Right ventricle myocardium superior (tissue), 1 donor: ENCODE measurements at regions not wholly inside any gene's neighbourhood (a gene's known extent, or its start where the extent isn't known, plus 50 kb on each side); places are given as distances from the start of the nearest gene placed in this dataset.
A peak's percentile ranks its signal among the peaks of the same experiment; 100 is the strongest.
"Not testable (repeated sequence)": the region's sequence is repeated elsewhere in the genome, so short reads cannot be mapped to it uniquely, and the experiment has no call there.

Experiments
- ATAC-seq: fragments of 200-7000 bp; cut with Tn5 transposase; one replicate; pipeline ENCODE4 v1.9.1; 2020; ENCODE audit warnings: mild to moderate bottlenecking; ENCODE audit not compliant: poor library complexity
- DNase-seq: peaks from one replicate; pipeline ENCODE4 v3.0.0-alpha.2; 2020
- intact Hi-C: fragments of 100-400 bp; cut with DNase I; formaldehyde crosslinking; loops from one replicate; pipeline ENCODE4 v1.11.2; 2022
- donor health status: DM: no; HTN: yes; CAD: no; lungs with severe emphysema.

GRCh38 chr4:84309191-84309590, 189.9 kb downstream of the NKX6-1 start:
- intact Hi-C loops = no loop called here
- no peak for ATAC-seq
- no peak for DNase-seq

GRCh38 chr4:84298719-84299254, 200.3 kb downstream of the NKX6-1 start:
- intact Hi-C loops, ATAC-seq, DNase-seq: not testable (repeated sequence)

- intact Hi-C loops = no loop called here
- DNase-seq (no peak), ATAC-seq (no peak)
Observed at GRCh38 chr4:84298023-84298718, 200.9 kb downstream of the NKX6-1 start.

GRCh38 chr4:84291969-84292368, 207.1 kb downstream of the NKX6-1 start:
- intact Hi-C loops = no loop called here
- ATAC-seq = no peak
- DNase-seq = no peak

- ATAC-seq (no peak), DNase-seq (no peak)
- intact Hi-C loops = no loop called here
Observed at GRCh38 chr4:84286048-84286447, 213.0 kb downstream of the NKX6-1 start.

GRCh38 chr4:84279678-84280077, 219.4 kb downstream of the NKX6-1 start:
- DNase-seq (no peak), ATAC-seq (no peak)
- intact Hi-C loops = no loop called here

GRCh38 chr4:84277923-84278322, 221.2 kb downstream of the NKX6-1 start:
- DNase-seq (no peak), ATAC-seq (no peak)
- intact Hi-C loops = no loop called here

DNA sequence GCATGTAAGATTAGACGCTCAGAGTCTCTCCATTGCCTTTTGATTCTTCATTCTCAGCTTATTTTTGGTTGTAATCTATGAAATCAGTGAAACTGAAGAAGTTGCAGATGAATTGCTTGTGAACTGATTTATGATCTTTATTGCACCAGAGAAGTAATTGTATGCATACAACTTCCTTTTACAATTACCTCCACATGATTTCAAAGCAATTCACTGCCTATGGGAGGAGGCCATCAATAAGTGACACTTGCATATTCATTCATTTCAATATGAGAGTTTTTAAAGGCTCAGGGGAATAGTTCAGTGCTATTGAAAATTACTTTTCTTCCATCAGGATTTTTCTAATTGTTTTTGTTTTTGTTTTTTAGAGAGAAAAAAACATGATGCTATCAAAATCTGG, 222.3 kb downstream of the NKX6-1 start:
- no peak for DNase-seq
- ATAC-seq = no peak
- intact Hi-C loops = no loop called here

- intact Hi-C loops = no loop called here
- ATAC-seq = no peak
- no peak for DNase-seq
Observed at GRCh38 chr4:84269536-84270044, 229.5 kb downstream of the NKX6-1 start.

- no peak for ATAC-seq
- intact Hi-C loops = no loop called here
- no peak for DNase-seq
Observed at GRCh38 chr4:84264652-84265051, 234.4 kb downstream of the NKX6-1 start.

GRCh38 chr4:84263415-84263814, 235.7 kb downstream of the NKX6-1 start:
- ATAC-seq (no peak), DNase-seq (no peak)
- intact Hi-C loops = no loop called here

GRCh38 chr4:84260495-84260894, 238.6 kb downstream of the NKX6-1 start:
- no peak for DNase-seq
- ATAC-seq = no peak
- intact Hi-C loops = no loop called here

GRCh38 chr4:84258905-84259830, 239.9 kb downstream of the NKX6-1 start:
- no peak for ATAC-seq
- DNase-seq = no peak
- intact Hi-C loops = no loop called here

DNA sequence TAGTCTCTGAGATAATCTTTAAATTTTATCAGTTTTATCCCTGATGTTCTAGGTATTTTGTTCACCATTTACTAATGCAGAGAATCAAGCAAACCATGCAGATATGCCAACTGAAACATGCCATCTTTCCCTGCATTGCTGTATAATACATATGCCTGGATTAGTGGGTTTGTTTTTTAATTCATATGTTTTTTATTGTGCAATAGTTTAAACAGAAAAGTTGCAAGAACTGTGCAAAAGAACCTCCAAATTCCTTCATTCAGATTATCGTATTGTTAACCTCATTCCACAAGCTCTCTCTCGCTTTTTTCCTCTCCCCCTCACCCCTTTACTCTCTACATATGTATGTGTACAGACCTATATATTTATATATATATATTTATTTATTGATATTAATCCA, 244.6 kb downstream of the NKX6-1 start:
- ATAC-seq (no peak), DNase-seq (no peak)
- intact Hi-C loops = no loop called here

GRCh38 chr4:84249521-84249920, 249.6 kb downstream of the NKX6-1 start:
- no peak for DNase-seq
- intact Hi-C loops = no loop called here
- ATAC-seq = no peak

DNA sequence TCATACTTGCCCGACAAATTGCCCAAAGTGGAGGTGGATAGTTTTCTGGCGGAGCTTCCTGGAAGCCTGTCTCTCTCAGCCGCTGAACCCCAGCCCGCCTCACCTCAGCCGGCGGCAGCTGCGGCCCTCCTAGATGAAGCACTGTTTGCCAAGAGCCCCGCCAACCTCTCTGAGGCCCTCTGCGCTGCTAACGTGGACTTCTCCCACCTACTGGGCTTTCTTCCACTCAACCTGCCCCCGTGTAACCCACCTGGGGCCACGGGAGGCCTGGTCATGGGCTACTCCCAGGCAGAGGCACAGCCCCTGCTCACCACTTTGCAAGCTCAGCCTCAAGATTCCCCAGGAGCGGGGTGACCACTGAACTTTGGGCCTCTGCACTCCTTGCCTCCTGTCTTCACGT, 254.1 kb downstream of the NKX6-1 start:
- DNase-seq, ATAC-seq, intact Hi-C loops: not testable (repeated sequence)

- intact Hi-C loops, ATAC-seq: not testable (repeated sequence)
- DNase-seq = peak; percentile 27
Observed at GRCh38 chr4:84244346-84244801, 254.7 kb downstream of the NKX6-1 start.

DNA sequence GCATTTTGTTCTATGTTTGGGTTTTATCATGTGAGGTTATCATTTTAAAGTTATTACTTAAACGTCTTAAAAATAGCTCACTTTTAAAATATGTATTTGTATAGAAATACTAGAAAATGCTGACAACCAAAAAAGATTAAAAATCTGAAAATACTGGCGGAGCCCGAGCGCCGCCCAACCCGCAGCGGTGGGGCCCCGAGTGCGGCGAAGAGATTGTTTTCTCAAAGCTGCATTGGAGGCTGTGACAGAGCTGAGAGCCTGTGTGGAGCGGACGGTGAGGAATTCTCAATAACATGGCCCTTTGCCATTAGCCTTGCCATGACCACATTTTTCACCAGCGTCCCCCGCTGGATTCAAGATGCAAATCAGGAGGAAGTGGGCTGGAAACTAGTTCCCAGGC, 255.4 kb downstream of the NKX6-1 start:
- no peak for ATAC-seq
- intact Hi-C loops = no loop called here
- no peak for DNase-seq

GRCh38 chr4:84239278-84239845, 259.7 kb downstream of the NKX6-1 start:
- intact Hi-C loops = no loop called here
- DNase-seq (no peak), ATAC-seq (no peak)
